ENCODE measurements at regions not wholly inside any gene's neighbourhood (a gene's known extent, or its start where the extent isn't known, plus 50 kb on each side); places are given as distances from the start of the nearest gene placed in this dataset.

GRCh38 chr4:184528713-184529112 is 54.4 kb upstream of the IRF2 start:
- no peak for DNase-seq (ENCODE audit: low read depth)

DNA sequence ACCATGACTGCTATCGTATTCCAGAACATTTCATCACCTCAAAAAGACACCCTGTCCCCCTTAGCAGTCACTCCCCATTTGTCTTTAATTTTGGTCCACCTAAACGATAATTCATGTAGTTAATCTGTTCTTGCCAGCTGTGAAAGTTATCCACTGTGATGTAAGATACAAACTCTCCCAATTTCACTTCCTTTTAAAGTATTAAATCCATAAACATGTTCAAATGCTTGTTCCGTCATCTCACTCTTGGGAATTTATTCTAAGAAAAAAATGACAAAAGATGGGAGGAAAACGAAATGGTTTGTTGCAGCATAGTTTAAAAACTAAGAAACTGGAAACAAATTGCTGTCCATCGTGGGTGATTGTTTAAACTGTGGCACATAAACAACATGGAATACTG is 53.7 kb upstream of the IRF2 start:
- DNase-seq (ENCODE audit: low read depth) = no peak

DNA sequence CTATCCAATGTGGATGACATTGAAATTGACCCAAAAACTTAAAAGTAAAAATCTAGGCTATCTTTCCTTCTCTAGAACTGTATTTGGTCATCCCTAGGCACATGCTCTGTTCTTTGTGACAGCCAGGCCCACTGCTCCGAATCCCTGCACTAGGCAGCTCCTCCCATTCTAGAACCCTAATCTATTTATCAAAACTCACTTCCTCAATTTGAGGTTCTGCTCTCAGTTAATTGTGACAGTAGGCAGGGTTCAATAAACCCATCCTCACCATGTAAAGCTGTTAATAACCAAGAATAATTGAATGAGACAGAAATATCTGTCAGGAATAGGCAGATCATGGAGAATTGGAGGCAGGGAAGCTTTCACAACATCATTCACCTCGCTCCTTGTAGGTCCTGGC is 51.9 kb upstream of the IRF2 start:
- DNase-seq (ENCODE audit: low read depth) = no peak
